ENCODE measurements at regions not wholly inside any gene's neighbourhood (a gene's known extent, or its start where the extent isn't known, plus 50 kb on each side); places are given as distances from the start of the nearest gene placed in this dataset.

DNA sequence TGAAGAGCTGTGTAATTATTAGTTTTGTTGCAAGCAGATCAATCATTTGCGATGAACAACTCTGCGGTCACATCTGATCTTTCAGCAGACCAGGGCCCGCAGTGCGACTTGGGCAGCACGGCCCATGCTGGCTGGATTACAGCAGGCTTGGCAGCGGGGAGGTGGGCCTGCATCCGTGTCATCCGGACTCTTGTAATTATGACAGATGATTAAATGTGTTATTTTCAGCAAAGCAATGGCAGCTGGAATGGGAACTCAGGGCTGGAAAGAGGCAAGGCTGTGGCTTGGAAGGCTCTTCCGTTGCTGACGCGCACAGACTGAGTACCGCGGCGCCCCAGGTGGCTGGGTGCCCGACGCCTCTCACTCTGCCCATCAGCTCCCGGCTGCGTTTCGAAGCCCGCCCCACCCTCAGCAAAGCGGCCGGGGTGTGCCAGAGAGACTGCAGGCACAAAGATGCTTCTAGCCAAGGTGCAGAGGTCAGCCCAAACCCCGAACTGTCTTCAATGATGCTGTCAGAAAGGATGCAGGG lies 397.4 kb upstream of the SALL3 start:
- Histone ChIP-seq H3K9me3 (ENCODE audit: control insufficient read depth, insufficient read depth, low read length) (peaks cover 4% of the 10 kb centered on the region; the same call in 1 of the 2 replicates), H3K79me2 (ENCODE audit: control insufficient read depth, low read length) (no peaks in the 10 kb centered on the region), H3K27me3 (ENCODE audit: control insufficient read depth, low read length) (no peaks in the 10 kb centered on the region), H4K20me1 (ENCODE audit: control insufficient read depth, insufficient read depth, low read depth, low read length) (no peaks in the 10 kb centered on the region), H3K4me3 (ENCODE audit: low read length) (no peak overlapping the region), H3K4me1 (ENCODE audit: control insufficient read depth, low read length) (no peaks in the 10 kb centered on the region), H3F3A (ENCODE audit: control insufficient read depth, insufficient read depth) (no peaks in the 10 kb centered on the region), H3K36me3 (ENCODE audit: control insufficient read depth, low read length) (no peaks in the 10 kb centered on the region), H3K4me2 (ENCODE audit: low read length) (no peak overlapping the region), H3K9me2 (replicated peaks; ENCODE audit: control insufficient read depth, low read length) (no peaks in the 10 kb centered on the region), H3K27ac (ENCODE audit: low read depth, low read length) (no peak overlapping the region)
- TF ChIP-seq EZH2phosphoT487 (IDR thresholded peaks at IDR 0.05; ENCODE audit: borderline replicate concordance, low read length) = no peak
- TF ChIP-seq, protein P1, sequence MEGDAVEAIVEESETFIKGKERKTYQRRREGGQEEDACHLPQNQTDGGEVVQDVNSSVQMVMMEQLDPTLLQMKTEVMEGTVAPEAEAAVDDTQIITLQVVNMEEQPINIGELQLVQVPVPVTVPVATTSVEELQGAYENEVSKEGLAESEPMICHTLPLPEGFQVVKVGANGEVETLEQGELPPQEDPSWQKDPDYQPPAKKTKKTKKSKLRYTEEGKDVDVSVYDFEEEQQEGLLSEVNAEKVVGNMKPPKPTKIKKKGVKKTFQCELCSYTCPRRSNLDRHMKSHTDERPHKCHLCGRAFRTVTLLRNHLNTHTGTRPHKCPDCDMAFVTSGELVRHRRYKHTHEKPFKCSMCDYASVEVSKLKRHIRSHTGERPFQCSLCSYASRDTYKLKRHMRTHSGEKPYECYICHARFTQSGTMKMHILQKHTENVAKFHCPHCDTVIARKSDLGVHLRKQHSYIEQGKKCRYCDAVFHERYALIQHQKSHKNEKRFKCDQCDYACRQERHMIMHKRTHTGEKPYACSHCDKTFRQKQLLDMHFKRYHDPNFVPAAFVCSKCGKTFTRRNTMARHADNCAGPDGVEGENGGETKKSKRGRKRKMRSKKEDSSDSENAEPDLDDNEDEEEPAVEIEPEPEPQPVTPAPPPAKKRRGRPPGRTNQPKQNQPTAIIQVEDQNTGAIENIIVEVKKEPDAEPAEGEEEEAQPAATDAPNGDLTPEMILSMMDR (IDR thresholded peaks at IDR 0.05; ENCODE audit: low read depth, low read length, poor library complexity, severe bottlenecking) = no peak

DNA sequence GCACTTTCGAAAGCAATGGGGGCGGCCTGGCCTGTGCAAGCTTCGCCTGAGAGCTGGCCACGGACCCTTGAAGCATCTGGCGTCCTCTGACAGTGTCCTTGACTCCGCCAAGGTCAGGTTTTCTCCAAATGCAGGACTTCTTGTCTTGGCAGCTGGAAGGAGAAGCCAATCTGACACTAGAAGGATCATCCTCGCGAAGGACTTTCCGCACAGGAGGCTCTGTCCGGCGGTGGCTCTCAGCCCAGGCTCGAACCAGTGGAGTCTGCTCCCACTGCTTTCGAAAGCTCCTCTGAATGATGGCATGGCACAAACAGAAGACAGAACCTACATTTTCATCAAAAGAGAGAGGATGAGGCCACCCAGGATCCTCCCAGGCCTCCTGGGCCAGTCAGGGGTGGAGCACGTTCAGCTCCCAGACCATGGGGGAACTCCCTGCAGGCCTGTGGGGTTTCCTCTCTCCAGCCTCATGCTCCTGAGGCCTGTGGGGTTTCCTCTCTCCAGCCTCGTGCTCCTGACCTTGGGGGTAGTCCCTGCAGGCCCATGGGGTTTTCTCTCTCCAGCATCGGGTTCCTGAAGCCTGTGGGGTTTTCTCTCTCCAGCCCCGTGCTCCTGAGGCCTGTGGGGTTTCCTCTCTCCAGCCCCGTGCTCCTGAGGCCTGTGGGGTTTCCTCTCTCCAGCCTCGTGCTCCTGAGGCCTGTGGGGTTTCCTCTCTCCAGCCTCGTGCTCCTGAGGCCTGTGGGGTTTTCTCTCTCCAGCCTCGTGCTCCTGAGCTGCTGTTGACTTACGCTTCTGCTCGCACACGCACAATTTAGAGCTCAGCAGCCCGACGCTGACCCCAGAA lies 396.5 kb upstream of the SALL3 start:
- H3K9me2 ChIP-seq (replicated peaks; ENCODE audit: control insufficient read depth, low read length) = no peaks in the 10 kb centered on the region
- H3K4me1 ChIP-seq (ENCODE audit: control insufficient read depth, low read length) = no peaks in the 10 kb centered on the region
- no peaks in the 10 kb centered on the region for H3K36me3 ChIP-seq (ENCODE audit: control insufficient read depth, low read length)
- no peaks in the 10 kb centered on the region for H3F3A ChIP-seq (ENCODE audit: control insufficient read depth, insufficient read depth)
- H3K9me3 ChIP-seq (ENCODE audit: control insufficient read depth, insufficient read depth, low read length) = peaks cover 4% of the 10 kb centered on the region; the same call in 1 of the 2 replicates
- H3K4me3 ChIP-seq (ENCODE audit: low read length) = no peak overlapping the region
- no peak overlapping the region for H3K27ac ChIP-seq (ENCODE audit: low read depth, low read length)
- no peaks in the 10 kb centered on the region for H3K79me2 ChIP-seq (ENCODE audit: control insufficient read depth, low read length)
- H3K27me3 ChIP-seq (ENCODE audit: control insufficient read depth, low read length) = no peaks in the 10 kb centered on the region
- H4K20me1 ChIP-seq (ENCODE audit: control insufficient read depth, insufficient read depth, low read depth, low read length) = no peaks in the 10 kb centered on the region
- no peak overlapping the region for H3K4me2 ChIP-seq (ENCODE audit: low read length)
- TF ChIP-seq EZH2phosphoT487 (IDR thresholded peaks at IDR 0.05; ENCODE audit: borderline replicate concordance, low read length) = no peak
- TF ChIP-seq, protein P1 (IDR thresholded peaks at IDR 0.05; ENCODE audit: low read depth, low read length, poor library complexity, severe bottlenecking) = no peak

DNA sequence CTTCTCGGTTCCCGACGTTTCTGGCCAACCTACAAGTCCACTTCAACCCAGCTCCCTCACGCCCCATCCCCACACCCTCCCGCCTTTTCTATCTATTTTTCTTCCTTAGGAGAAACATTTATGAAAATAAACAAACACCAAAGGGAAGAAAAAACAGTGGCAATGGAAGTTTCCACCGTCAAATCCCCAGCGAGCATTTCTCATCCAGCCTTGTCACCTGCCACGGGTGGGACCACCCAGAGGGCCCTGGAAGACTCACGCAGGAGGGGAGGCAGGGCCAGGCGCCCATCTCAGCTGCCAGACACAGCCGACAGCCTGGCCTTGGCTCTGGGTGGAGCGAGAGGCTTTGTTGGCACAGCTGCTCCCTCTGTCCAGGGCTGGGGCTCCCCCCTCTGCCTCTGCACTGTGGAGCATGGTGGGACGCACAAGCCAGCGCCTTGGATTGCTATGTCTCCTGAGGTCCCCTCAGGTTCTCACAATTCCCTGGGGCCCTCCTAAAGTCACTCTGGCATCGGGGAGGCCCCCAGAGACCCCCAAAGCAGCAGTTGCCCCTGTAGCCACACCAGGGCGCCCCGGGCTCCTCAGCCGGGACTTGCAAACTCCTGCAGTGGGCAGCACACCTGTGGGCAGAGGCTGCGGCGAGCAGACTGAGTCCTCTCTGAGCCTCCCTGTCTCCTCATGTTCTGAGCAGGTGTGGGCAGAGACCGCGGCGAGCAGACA lies 395.7 kb upstream of the SALL3 start:
- no peaks in the 10 kb centered on the region for H3F3A ChIP-seq (ENCODE audit: control insufficient read depth, insufficient read depth)
- peaks cover 4% of the 10 kb centered on the region; the same call in 1 of the 2 replicates for H3K9me3 ChIP-seq (ENCODE audit: control insufficient read depth, insufficient read depth, low read length)
- no peak for TF ChIP-seq EZH2phosphoT487 (IDR thresholded peaks at IDR 0.05; ENCODE audit: borderline replicate concordance, low read length)
- TF ChIP-seq, protein P1 (IDR thresholded peaks at IDR 0.05; ENCODE audit: low read depth, low read length, poor library complexity, severe bottlenecking) = no peak
- H3K9me2 ChIP-seq (replicated peaks; ENCODE audit: control insufficient read depth, low read length) = no peaks in the 10 kb centered on the region
- no peak overlapping the region for H3K4me2 ChIP-seq (ENCODE audit: low read length)
- no peak overlapping the region for H3K27ac ChIP-seq (ENCODE audit: low read depth, low read length)
- H3K4me3 ChIP-seq (ENCODE audit: low read length) = no peak overlapping the region
- no peaks in the 10 kb centered on the region for H3K27me3 ChIP-seq (ENCODE audit: control insufficient read depth, low read length)
- H3K36me3 ChIP-seq (ENCODE audit: control insufficient read depth, low read length) = no peaks in the 10 kb centered on the region
- H3K79me2 ChIP-seq (ENCODE audit: control insufficient read depth, low read length) = no peaks in the 10 kb centered on the region
- no peaks in the 10 kb centered on the region for H3K4me1 ChIP-seq (ENCODE audit: control insufficient read depth, low read length)
- H4K20me1 ChIP-seq (ENCODE audit: control insufficient read depth, insufficient read depth, low read depth, low read length) = no peaks in the 10 kb centered on the region
